ENCODE measurements at regions not wholly inside any gene's neighbourhood (a gene's known extent, or its start where the extent isn't known, plus 50 kb on each side); places are given as distances from the start of the nearest gene placed in this dataset.

DNA sequence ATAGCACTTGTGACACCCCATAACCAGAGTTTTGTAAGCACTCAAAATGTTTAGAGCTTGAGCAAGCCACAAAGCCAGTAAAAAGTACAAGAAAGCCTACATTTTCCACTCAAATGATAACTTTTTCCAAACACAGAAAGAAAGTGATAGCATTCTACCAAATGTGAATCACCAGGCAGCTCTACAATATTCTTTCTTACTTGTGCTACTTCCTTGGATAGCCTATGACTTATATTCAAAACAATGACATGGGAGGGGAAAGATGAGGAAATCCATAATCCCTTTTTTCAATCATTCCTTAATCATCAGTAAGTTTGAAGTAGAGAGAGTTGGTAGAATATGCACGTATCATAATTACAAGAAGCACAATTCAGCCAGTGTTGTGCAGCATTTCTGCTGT lies 650.8 kb upstream of the PCDH9 start:
- 84% methylated on average over 1 of the region's 1 CpG for WGBS
- no peaks in the 10 kb centered on the region for H3K27me3 ChIP-seq (ENCODE audit: control insufficient read depth in 4 of 4, insufficient read depth in 4 of 4, low read length in 3 of 4)
- no peak overlapping the region for H3K4me3 ChIP-seq (ENCODE audit: low read depth in 1 of 3, low read length in 3 of 3)
- DNase-seq (ENCODE audit: low spot score), result no peak
- H3K36me3 ChIP-seq (ENCODE audit: control insufficient read depth in 4 of 4, insufficient read depth in 3 of 4, low read depth in 1 of 4, low read length in 3 of 4), result no peaks in the 10 kb centered on the region
- TF ChIP-seq, protein P1, sequence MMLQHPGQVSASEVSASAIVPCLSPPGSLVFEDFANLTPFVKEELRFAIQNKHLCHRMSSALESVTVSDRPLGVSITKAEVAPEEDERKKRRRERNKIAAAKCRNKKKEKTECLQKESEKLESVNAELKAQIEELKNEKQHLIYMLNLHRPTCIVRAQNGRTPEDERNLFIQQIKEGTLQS (IDR thresholded peaks at IDR 0.05), result no peak
- TF ChIP-seq FOXA2 (IDR thresholded peaks at IDR 0.05) (no peak), JUND (IDR thresholded peaks at IDR 0.05) (no peak), EGR1 (IDR thresholded peaks at IDR 0.05; ENCODE audit: low read depth in 2 of 2) (no peak), GABPA (IDR thresholded peaks at IDR 0.05 in 1 of 2, conservative IDR thresholded peaks at IDR 0.05 in 1 of 2) (no peak), HNF4G (IDR thresholded peaks at IDR 0.05) (no peak), TAF1 (conservative IDR thresholded peaks at IDR 0.05) (no peak)
- TF ChIP-seq, protein P2, sequence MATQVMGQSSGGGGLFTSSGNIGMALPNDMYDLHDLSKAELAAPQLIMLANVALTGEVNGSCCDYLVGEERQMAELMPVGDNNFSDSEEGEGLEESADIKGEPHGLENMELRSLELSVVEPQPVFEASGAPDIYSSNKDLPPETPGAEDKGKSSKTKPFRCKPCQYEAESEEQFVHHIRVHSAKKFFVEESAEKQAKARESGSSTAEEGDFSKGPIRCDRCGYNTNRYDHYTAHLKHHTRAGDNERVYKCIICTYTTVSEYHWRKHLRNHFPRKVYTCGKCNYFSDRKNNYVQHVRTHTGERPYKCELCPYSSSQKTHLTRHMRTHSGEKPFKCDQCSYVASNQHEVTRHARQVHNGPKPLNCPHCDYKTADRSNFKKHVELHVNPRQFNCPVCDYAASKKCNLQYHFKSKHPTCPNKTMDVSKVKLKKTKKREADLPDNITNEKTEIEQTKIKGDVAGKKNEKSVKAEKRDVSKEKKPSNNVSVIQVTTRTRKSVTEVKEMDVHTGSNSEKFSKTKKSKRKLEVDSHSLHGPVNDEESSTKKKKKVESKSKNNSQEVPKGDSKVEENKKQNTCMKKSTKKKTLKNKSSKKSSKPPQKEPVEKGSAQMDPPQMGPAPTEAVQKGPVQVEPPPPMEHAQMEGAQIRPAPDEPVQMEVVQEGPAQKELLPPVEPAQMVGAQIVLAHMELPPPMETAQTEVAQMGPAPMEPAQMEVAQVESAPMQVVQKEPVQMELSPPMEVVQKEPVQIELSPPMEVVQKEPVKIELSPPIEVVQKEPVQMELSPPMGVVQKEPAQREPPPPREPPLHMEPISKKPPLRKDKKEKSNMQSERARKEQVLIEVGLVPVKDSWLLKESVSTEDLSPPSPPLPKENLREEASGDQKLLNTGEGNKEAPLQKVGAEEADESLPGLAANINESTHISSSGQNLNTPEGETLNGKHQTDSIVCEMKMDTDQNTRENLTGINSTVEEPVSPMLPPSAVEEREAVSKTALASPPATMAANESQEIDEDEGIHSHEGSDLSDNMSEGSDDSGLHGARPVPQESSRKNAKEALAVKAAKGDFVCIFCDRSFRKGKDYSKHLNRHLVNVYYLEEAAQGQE (IDR thresholded peaks at IDR 0.05), result no peak
- TF ChIP-seq, protein P3, sequence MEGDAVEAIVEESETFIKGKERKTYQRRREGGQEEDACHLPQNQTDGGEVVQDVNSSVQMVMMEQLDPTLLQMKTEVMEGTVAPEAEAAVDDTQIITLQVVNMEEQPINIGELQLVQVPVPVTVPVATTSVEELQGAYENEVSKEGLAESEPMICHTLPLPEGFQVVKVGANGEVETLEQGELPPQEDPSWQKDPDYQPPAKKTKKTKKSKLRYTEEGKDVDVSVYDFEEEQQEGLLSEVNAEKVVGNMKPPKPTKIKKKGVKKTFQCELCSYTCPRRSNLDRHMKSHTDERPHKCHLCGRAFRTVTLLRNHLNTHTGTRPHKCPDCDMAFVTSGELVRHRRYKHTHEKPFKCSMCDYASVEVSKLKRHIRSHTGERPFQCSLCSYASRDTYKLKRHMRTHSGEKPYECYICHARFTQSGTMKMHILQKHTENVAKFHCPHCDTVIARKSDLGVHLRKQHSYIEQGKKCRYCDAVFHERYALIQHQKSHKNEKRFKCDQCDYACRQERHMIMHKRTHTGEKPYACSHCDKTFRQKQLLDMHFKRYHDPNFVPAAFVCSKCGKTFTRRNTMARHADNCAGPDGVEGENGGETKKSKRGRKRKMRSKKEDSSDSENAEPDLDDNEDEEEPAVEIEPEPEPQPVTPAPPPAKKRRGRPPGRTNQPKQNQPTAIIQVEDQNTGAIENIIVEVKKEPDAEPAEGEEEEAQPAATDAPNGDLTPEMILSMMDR (IDR thresholded peaks at IDR 0.05; ENCODE audit: low read depth, low read length, missing input control), result no peak
- H3K9ac ChIP-seq (ENCODE audit: low read depth in 1 of 2, low read length in 2 of 2), result no peak overlapping the region
- H3K9me3 ChIP-seq (ENCODE audit: control insufficient read depth in 4 of 4, low read length in 3 of 4), result peaks cover 0 to 4% (median 0%) of the 10 kb centered on the region in 4 donors
- no peaks in the 10 kb centered on the region for H3K4me1 ChIP-seq (ENCODE audit: control insufficient read depth in 4 of 4, insufficient read depth in 4 of 4, low read length in 3 of 4)
- H3K27ac ChIP-seq (ENCODE audit: low read depth in 1 of 2, low read length in 2 of 2), result no peak overlapping the region

DNA sequence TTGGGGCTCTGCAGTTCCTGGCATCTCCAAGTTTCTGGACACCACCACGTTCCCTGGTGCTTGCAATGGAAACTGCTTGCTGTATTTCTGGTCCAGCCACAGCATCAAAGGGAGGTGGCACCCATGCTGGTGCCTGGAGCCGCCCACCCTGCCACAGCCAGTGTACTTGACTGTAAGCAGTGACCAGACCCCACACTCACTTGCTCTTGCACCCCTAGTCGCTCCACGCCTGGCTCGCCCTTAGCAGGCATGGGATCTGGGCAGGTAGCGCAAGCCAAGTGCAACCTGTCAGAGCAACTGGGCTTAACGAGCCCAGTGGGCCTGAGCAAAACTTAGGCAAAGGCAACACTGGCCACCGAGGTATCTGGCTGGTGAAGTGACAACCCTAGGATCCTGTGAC lies 648.2 kb upstream of the PCDH9 start:
- no peak overlapping the region for H3K4me3 ChIP-seq (ENCODE audit: low read depth in 1 of 3, low read length in 3 of 3)
- no peak overlapping the region for H3K27ac ChIP-seq (ENCODE audit: low read depth in 1 of 2, low read length in 2 of 2)
- WGBS, result 79% methylated on average over 8 of the region's 8 CpGs
- H3K9ac ChIP-seq (ENCODE audit: low read depth in 1 of 2, low read length in 2 of 2), result no peak overlapping the region
- H3K4me1 ChIP-seq (ENCODE audit: control insufficient read depth in 4 of 4, insufficient read depth in 4 of 4, low read length in 3 of 4), result no peaks in the 10 kb centered on the region
- no peak for TF ChIP-seq NR2F2 (IDR thresholded peaks at IDR 0.05)
- TF ChIP-seq, protein P4, sequence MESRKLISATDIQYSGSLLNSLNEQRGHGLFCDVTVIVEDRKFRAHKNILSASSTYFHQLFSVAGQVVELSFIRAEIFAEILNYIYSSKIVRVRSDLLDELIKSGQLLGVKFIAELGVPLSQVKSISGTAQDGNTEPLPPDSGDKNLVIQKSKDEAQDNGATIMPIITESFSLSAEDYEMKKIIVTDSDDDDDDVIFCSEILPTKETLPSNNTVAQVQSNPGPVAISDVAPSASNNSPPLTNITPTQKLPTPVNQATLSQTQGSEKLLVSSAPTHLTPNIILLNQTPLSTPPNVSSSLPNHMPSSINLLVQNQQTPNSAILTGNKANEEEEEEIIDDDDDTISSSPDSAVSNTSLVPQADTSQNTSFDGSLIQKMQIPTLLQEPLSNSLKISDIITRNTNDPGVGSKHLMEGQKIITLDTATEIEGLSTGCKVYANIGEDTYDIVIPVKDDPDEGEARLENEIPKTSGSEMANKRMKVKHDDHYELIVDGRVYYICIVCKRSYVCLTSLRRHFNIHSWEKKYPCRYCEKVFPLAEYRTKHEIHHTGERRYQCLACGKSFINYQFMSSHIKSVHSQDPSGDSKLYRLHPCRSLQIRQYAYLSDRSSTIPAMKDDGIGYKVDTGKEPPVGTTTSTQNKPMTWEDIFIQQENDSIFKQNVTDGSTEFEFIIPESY (IDR thresholded peaks at IDR 0.05), result no peak
- H3K27me3 ChIP-seq (ENCODE audit: control insufficient read depth in 4 of 4, insufficient read depth in 4 of 4, low read length in 3 of 4), result no peaks in the 10 kb centered on the region
- peaks cover 0 to 4% (median 0%) of the 10 kb centered on the region in 4 donors for H3K9me3 ChIP-seq (ENCODE audit: control insufficient read depth in 4 of 4, low read length in 3 of 4)
- DNase-seq (ENCODE audit: low spot score), result no peak
- no peaks in the 10 kb centered on the region for H3K36me3 ChIP-seq (ENCODE audit: control insufficient read depth in 4 of 4, insufficient read depth in 3 of 4, low read depth in 1 of 4, low read length in 3 of 4)
